IMR-90 (cell line): ENCODE measurements at regions not wholly inside any gene's neighbourhood (a gene's known extent, or its start where the extent isn't known, plus 50 kb on each side); places are given as distances from the start of the nearest gene placed in this dataset.

Source experiments
- ATAC-seq: fragments of 200-7000 bp; cut with Tn5 transposase; 2 replicates; pipeline ENCODE4 v1.9.1; 2020; ENCODE audit warnings: low read depth, mild to moderate bottlenecking, moderate library complexity
- BruUV-seq: library from RNA; stranded (reverse); fragments of 400-500 nt; replicated peaks from 2 replicates; lab custom pipeline; 2021; lab: Mats Ljungman, UMichigan
- CTCF ChIA-PET: fragments of 300-600 bp; formaldehyde crosslinking; extraction: SDS; loops from one replicate; lab custom pipeline; 2021; ENCODE audit warnings: antibody characterized with exemption; lab: Yijun Ruan, JAX
- POLR2A ChIA-PET: fragments of 300-600 bp; sonication (Branson Sonifier 250); formaldehyde crosslinking; loops from one replicate; lab custom pipeline; 2022; ENCODE audit warnings: antibody characterized with exemption; ENCODE audit not compliant: unreplicated experiment; lab: Charles Lee
- DNase-seq: peaks from one replicate; pipeline ENCODE4 v3.0.0; 2013
- H2AFZ ChIP-seq: replicated peaks from 2 replicates; pipeline ENCODE3; 2013; ENCODE audit warnings: low read length, mild to moderate bottlenecking; ENCODE audit not compliant: poor library complexity
- H2AK5ac ChIP-seq: 2 replicates; pipeline ENCODE4 v1.6.1; 2013; ENCODE audit warnings: low read depth, low read length, inconsistent platforms
- H2AK9ac ChIP-seq: replicated peaks from 2 replicates; pipeline ENCODE3; 2013; ENCODE audit warnings: mild to moderate bottlenecking, low read depth, low read length, moderate library complexity; ENCODE audit not compliant: poor library complexity
- H2BK120ac ChIP-seq: 2 replicates; pipeline ENCODE4 v1.6.1; 2013; ENCODE audit warnings: low read depth, low read length, inconsistent platforms
- H2BK15ac ChIP-seq: 3 replicates; pipeline ENCODE4 v1.6.1; 2013; ENCODE audit warnings: low read depth, low read length, inconsistent platforms
- H2BK20ac ChIP-seq: 2 replicates; pipeline ENCODE4 v1.6.1; 2013; ENCODE audit warnings: low read depth, mild to moderate bottlenecking, inconsistent platforms, low read length, moderate library complexity
- H2BK5ac ChIP-seq: 2 replicates; pipeline ENCODE4 v1.6.1; 2013; ENCODE audit warnings: mild to moderate bottlenecking, low read depth, low read length, inconsistent platforms; ENCODE audit not compliant: poor library complexity, severe bottlenecking
- H3K14ac ChIP-seq: replicated peaks from 2 replicates; pipeline ENCODE4 v1.6.1; 2013; ENCODE audit warnings: low read depth, low read length, inconsistent platforms
- H3K18ac ChIP-seq: 2 replicates; pipeline ENCODE4 v1.6.1; 2013; ENCODE audit warnings: low read depth, low read length, control low read depth
- H3K23ac ChIP-seq: 2 replicates; pipeline ENCODE4 v1.6.1; 2013; ENCODE audit warnings: low read depth, low read length, inconsistent platforms
- H3K27ac ChIP-seq: 2 replicates; pipeline ENCODE4 v1.5.1; 2013; ENCODE audit warnings: mild to moderate bottlenecking, control low read depth, low read length; ENCODE audit not compliant: insufficient read depth
- H3K27me3 ChIP-seq: 2 replicates; pipeline ENCODE4 v1.6.1; 2013; ENCODE audit warnings: low read length; ENCODE audit not compliant: control insufficient read depth, insufficient read depth
- H3K36me3 ChIP-seq: 2 replicates; pipeline ENCODE4 v1.6.1; 2013; ENCODE audit warnings: low read length, mixed read lengths; ENCODE audit not compliant: control insufficient read depth, insufficient read depth
- H3K4ac ChIP-seq: 2 replicates; pipeline ENCODE4 v1.6.1; 2013; ENCODE audit warnings: low read depth, low read length, inconsistent platforms
- H3K4me1 ChIP-seq: 2 replicates; pipeline ENCODE4 v1.6.1; 2013; ENCODE audit warnings: low read length, mixed read lengths; ENCODE audit not compliant: control insufficient read depth, insufficient read depth
- H3K4me2 ChIP-seq: 2 replicates; pipeline ENCODE4 v1.6.1; 2013; ENCODE audit warnings: low read depth, mild to moderate bottlenecking, control low read depth, low read length, moderate library complexity
- H3K4me3 ChIP-seq: 2 replicates; pipeline ENCODE4 v1.5.1; 2013; ENCODE audit warnings: low read depth, mild to moderate bottlenecking, control low read depth, low read length, moderate library complexity; ENCODE audit not compliant: insufficient read depth
- H3K56ac ChIP-seq: 2 replicates; pipeline ENCODE4 v1.6.1; 2013; ENCODE audit warnings: low read length, inconsistent platforms; ENCODE audit not compliant: insufficient read depth; ENCODE audit errors: extremely low read depth
- H3K79me1 ChIP-seq, 2 experiments: 2 replicates each; pipeline ENCODE4 v1.6.1; 2013; ENCODE audit warnings: low read length in 2 of 2, inconsistent platforms in 1 of 2, low read depth in 1 of 2
- H3K9ac ChIP-seq: 2 replicates; pipeline ENCODE4 v1.6.1; 2013; ENCODE audit warnings: low read depth, low read length, control low read depth
- H3K9me1 ChIP-seq: 2 replicates; pipeline ENCODE4 v1.6.1; 2013; ENCODE audit warnings: low read length, inconsistent platforms; ENCODE audit not compliant: insufficient read depth
- H3K9me3 ChIP-seq: 2 replicates; pipeline ENCODE4 v1.6.1; 2013; ENCODE audit warnings: low read length; ENCODE audit not compliant: control insufficient read depth, insufficient read depth
- H4K20me1 ChIP-seq: 2 replicates; pipeline ENCODE4 v1.6.1; 2013; ENCODE audit warnings: low read length, inconsistent platforms; ENCODE audit not compliant: insufficient read depth
- H4K5ac ChIP-seq: 2 replicates; pipeline ENCODE4 v1.6.1; 2013; ENCODE audit warnings: mild to moderate bottlenecking, low read depth, low read length, control low read depth
- H4K8ac ChIP-seq, 2 experiments: 2 replicates each; pipeline ENCODE4 v1.6.1; 2013; ENCODE audit warnings: low read depth in 2 of 2, low read length in 2 of 2, control low read depth in 1 of 2, inconsistent platforms in 1 of 2
- H4K91ac ChIP-seq: 2 replicates; pipeline ENCODE4 v1.6.1; 2013; ENCODE audit warnings: low read depth, low read length, inconsistent platforms; ENCODE audit not compliant: insufficient read depth
- CEBPB ChIP-seq: IDR thresholded peaks from 2 replicates; pipeline ENCODE4 v1.6.1; 2012; ENCODE audit warnings: low read depth, low read length, improper control_type of control experiment
- MAFK ChIP-seq: IDR thresholded peaks from 2 replicates; pipeline ENCODE4 v1.6.1; 2012; ENCODE audit warnings: low read depth, low read length, improper control_type of control experiment
- POLR2A ChIP-seq: IDR thresholded peaks from 2 replicates; pipeline ENCODE4 v1.6.1; 2012; ENCODE audit warnings: mild to moderate bottlenecking, low read depth, low read length
- RAD21 ChIP-seq: IDR thresholded peaks from 2 replicates; pipeline ENCODE4 v1.6.1; 2012; ENCODE audit warnings: low read length, improper control_type of control experiment
- WGBS, 2 experiments: methylation state at CpG; one replicate each; pipeline versions ENCODE4 v1.1.5 to v1.1.7; 2013; ENCODE audit warnings: missing lambda C conversion rate in 2 of 2; ENCODE audit not compliant: insufficient read length in 1 of 2; ENCODE audit errors: extremely low coverage in 2 of 2; 5-methylcytosine and 5-hydroxymethylcytosine counted together
- dilution Hi-C: fragments of 300-500 bp; cut with HindIII; formaldehyde crosslinking; loops from one replicate; pipeline ENCODE4 v1.14.3; 2018; ENCODE audit warnings: low sequenced_read_pairs; ENCODE audit not compliant: unreplicated experiment
- in situ Hi-C: fragments of 300-500 bp; cut with MboI; formaldehyde crosslinking; loops from 3 replicates; pipeline ENCODE4 v1.14.3; 2019; ENCODE audit warnings: low sequenced_read_pairs, inconsistent platforms, mixed read lengths
- intact Hi-C: fragments of 100-400 bp; cut with micrococcal nuclease; formaldehyde crosslinking; loops from 2 replicates; pipeline ENCODE4 v1.10.0; 2022
- TF ChIP-seq, protein P1 (sequence below): fragments of 150-350 bp; IDR thresholded peaks from 2 replicates; pipeline ENCODE4 v1.6.1; 2017; ENCODE audit warnings: mild to moderate bottlenecking, antibody characterized with exemption, low read length, low read depth

DNA sequence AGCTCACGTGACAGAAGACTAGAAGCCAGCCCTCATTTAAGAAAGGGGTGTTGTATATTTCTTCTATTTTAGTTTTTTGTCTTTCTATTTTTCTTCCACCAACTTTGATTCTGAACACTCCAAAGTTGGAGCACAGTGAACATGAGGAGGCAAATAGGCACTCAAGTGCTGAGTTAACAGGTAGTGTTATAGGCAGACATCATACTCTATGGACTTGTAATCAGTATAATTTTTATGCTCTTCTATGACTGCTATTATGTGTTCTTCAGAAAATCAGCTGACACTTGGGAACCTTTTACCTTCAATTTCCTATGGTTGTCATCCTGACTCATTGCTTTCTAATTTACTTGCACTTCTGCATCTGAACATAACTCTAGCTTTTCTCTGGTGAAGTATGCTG lies 396.3 kb upstream of the EYS start:
- H4K8ac ChIP-seq, result no peak overlapping the region
- no peak overlapping the region for H3K56ac ChIP-seq
- dilution Hi-C loops, result no loop called here
- BruUV-seq, result no TSS peak
- H3K23ac ChIP-seq, result no peak overlapping the region
- H4K91ac ChIP-seq, result no peak overlapping the region
- no peak overlapping the region for H3K4ac ChIP-seq
- intact Hi-C loops, result no loop called here
- no peaks in the 10 kb centered on the region for H3K4me1 ChIP-seq
- no peak overlapping the region for H3K9ac ChIP-seq
- WGBS, 2 experiments, result no CpG with 5 or more reads among the region's 1 CpG
- no peaks in the 10 kb centered on the region for H3K9me1 ChIP-seq
- H2BK20ac ChIP-seq, result no peak overlapping the region
- no peak overlapping the region for H4K5ac ChIP-seq
- H3K27ac ChIP-seq, result no peak overlapping the region
- in situ Hi-C loops, result no loop called here
- H3K14ac ChIP-seq, result no peak overlapping the region
- H2AK5ac ChIP-seq, result no peak overlapping the region
- ATAC-seq (no peak), DNase-seq (no peak)
- no peak overlapping the region for H3K4me3 ChIP-seq
- H3K27me3 ChIP-seq, result no peaks in the 10 kb centered on the region
- no peaks in the 10 kb centered on the region for H4K20me1 ChIP-seq
- H2AFZ ChIP-seq, result no peak overlapping the region
- no peaks in the 10 kb centered on the region for H3K79me1 ChIP-seq
- no peak overlapping the region for H3K4me2 ChIP-seq
- ChIA-PET CTCF (no interaction called here), POLR2A (no interaction called here)
- no peak overlapping the region for H2AK9ac ChIP-seq
- H2BK5ac ChIP-seq, result no peak overlapping the region
- peaks cover 5% of the 10 kb centered on the region for H3K9me3 ChIP-seq
- TF ChIP-seq, protein P1, sequence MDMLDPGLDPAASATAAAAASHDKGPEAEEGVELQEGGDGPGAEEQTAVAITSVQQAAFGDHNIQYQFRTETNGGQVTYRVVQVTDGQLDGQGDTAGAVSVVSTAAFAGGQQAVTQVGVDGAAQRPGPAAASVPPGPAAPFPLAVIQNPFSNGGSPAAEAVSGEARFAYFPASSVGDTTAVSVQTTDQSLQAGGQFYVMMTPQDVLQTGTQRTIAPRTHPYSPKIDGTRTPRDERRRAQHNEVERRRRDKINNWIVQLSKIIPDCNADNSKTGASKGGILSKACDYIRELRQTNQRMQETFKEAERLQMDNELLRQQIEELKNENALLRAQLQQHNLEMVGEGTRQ, result no peak
- TF ChIP-seq CEBPB, result no peak
- TF ChIP-seq MAFK, result no peak
- TF ChIP-seq POLR2A, result no peak
- no peak for TF ChIP-seq RAD21
- H3K36me3 ChIP-seq, result no peaks in the 10 kb centered on the region
- H2BK15ac ChIP-seq, result no peak overlapping the region
- H3K18ac ChIP-seq, result no peak overlapping the region
- no peak overlapping the region for H2BK120ac ChIP-seq
